Trophoblast cell (in vitro differentiated cells and primary cell): ENCODE measurements at regions not wholly inside any gene's neighbourhood (a gene's known extent, or its start where the extent isn't known, plus 50 kb on each side); places are given as distances from the start of the nearest gene placed in this dataset.

Experiments
- DNase-seq, 2 donors: peaks; one replicate each; pipeline ENCODE4 v3.0.0-alpha.2; 2016
- H2AFZ ChIP-seq: 2 replicates; pipeline ENCODE4 v1.6.1; 2013; ENCODE audit warnings: low read length, moderate library complexity, mild to moderate bottlenecking; ENCODE audit not compliant: insufficient read depth, poor library complexity
- H2AK5ac ChIP-seq: 2 replicates; pipeline ENCODE4 v1.6.1; 2013; ENCODE audit warnings: mild to moderate bottlenecking, low read length
- H2BK120ac ChIP-seq: 2 replicates; pipeline ENCODE4 v1.6.1; 2013; ENCODE audit warnings: low read length, mild to moderate bottlenecking, moderate library complexity; ENCODE audit not compliant: insufficient read depth, poor library complexity
- H2BK12ac ChIP-seq: 2 replicates; pipeline ENCODE4 v1.6.1; 2013; ENCODE audit warnings: mild to moderate bottlenecking, low read length, moderate library complexity
- H2BK5ac ChIP-seq: 2 replicates; pipeline ENCODE4 v1.6.1; 2013; ENCODE audit warnings: low read length, low read depth, moderate library complexity, mild to moderate bottlenecking; ENCODE audit not compliant: poor library complexity
- H3K14ac ChIP-seq: 2 replicates; pipeline ENCODE4 v1.6.1; 2013; ENCODE audit warnings: mild to moderate bottlenecking, low read length
- H3K18ac ChIP-seq: 2 replicates; pipeline ENCODE4 v1.6.1; 2013; ENCODE audit warnings: mild to moderate bottlenecking, low read length
- H3K23ac ChIP-seq: 2 replicates; pipeline ENCODE4 v1.6.1; 2013; ENCODE audit warnings: low read length
- H3K27ac ChIP-seq: 2 replicates; pipeline ENCODE4 v1.5.1; 2013; ENCODE audit warnings: low read depth, mild to moderate bottlenecking, inconsistent platforms, low read length, moderate library complexity
- H3K27me3 ChIP-seq: 2 replicates; pipeline ENCODE4 v1.6.1; 2013; ENCODE audit warnings: inconsistent platforms, mild to moderate bottlenecking, low read length, moderate library complexity; ENCODE audit not compliant: insufficient read depth
- H3K36me3 ChIP-seq, 2 experiments: 1 replicate in 1 of 2; 2 replicates in 1 of 2; pipeline ENCODE4 v1.6.1; 2013; ENCODE audit warnings: low read length in 2 of 2, mild to moderate bottlenecking in 2 of 2, moderate library complexity in 1 of 2; ENCODE audit not compliant: insufficient read depth in 2 of 2, control insufficient read depth in 1 of 2
- H3K4ac ChIP-seq: 2 replicates; pipeline ENCODE4 v1.6.1; 2013; ENCODE audit warnings: low read depth, mild to moderate bottlenecking, low read length, moderate library complexity
- H3K4me1 ChIP-seq, 2 experiments: 1 replicate in 1 of 2; 2 replicates in 1 of 2; pipeline ENCODE4 v1.6.1; 2013; ENCODE audit warnings: low read length in 2 of 2, mild to moderate bottlenecking in 2 of 2, moderate library complexity in 1 of 2; ENCODE audit not compliant: insufficient read depth in 2 of 2, control insufficient read depth in 1 of 2
- H3K4me2 ChIP-seq: 2 replicates; pipeline ENCODE4 v1.6.1; 2013; ENCODE audit warnings: inconsistent platforms, mild to moderate bottlenecking, low read length, moderate library complexity
- H3K4me3 ChIP-seq: 2 replicates; pipeline ENCODE4 v1.5.1; 2013; ENCODE audit warnings: mild to moderate bottlenecking, low read depth, low read length, inconsistent platforms
- H3K79me1 ChIP-seq: one replicate; pipeline ENCODE4 v1.6.1; 2013; ENCODE audit warnings: low read length
- H3K79me2 ChIP-seq: 2 replicates; pipeline ENCODE4 v1.6.1; 2013; ENCODE audit warnings: low read length, mild to moderate bottlenecking; ENCODE audit not compliant: control insufficient read depth, insufficient read depth, poor library complexity
- H3K9ac ChIP-seq: 2 replicates; pipeline ENCODE4 v1.6.1; 2013; ENCODE audit warnings: mild to moderate bottlenecking, low read length
- H3K9me3 ChIP-seq: 2 replicates; pipeline ENCODE4 v1.6.1; 2013; ENCODE audit warnings: low read depth, mild to moderate bottlenecking, control low read depth, inconsistent platforms, low read length; ENCODE audit not compliant: insufficient read depth
- H4K12ac ChIP-seq: 2 replicates; pipeline ENCODE4 v1.6.1; 2013; ENCODE audit warnings: low read depth, mild to moderate bottlenecking, low read length, moderate library complexity
- H4K8ac ChIP-seq: 2 replicates; pipeline ENCODE4 v1.6.1; 2013; ENCODE audit warnings: low read depth, mild to moderate bottlenecking, low read length, moderate library complexity
- H4K91ac ChIP-seq: one replicate; pipeline ENCODE4 v1.6.1; 2013; ENCODE audit warnings: low read depth, mild to moderate bottlenecking, low read length, moderate library complexity
- WGBS: extraction: QIAGEN DNeasy Blood & Tissue Kit; methylation state at CpG from one replicate; pipeline ENCODE4 v1.1.7; 2013; ENCODE audit warnings: missing lambda C conversion rate; ENCODE audit not compliant: insufficient read length, insufficient coverage; ENCODE audit errors: extremely low coverage; 5-methylcytosine and 5-hydroxymethylcytosine counted together

DNA sequence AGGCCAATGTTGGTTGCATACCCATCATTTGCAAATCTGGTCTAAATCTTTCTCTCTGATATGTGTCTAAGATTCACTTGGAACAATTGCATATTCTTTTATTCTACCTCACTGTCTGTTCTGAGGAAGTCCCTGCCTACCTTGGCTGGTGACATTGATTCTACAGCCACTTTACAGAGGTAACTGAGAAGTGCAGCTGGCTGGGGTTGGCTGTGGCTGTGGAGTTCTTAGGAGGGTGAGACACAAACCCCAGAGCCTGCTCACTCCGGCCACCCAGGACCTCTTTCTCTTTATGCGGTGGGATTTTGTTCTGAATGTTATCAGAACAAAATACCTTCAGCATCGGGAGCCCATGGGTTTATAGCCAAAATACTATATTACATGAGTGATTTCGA is 54.5 kb upstream of the IRS2 start:
- no peak overlapping the region for H2BK5ac ChIP-seq
- no peaks in the 10 kb centered on the region for H3K79me2 ChIP-seq
- no peak overlapping the region for H3K9ac ChIP-seq
- no peak overlapping the region for H4K91ac ChIP-seq
- H4K8ac ChIP-seq = no peak overlapping the region
- H3K4me3 ChIP-seq = no peak overlapping the region
- H4K12ac ChIP-seq = no peak overlapping the region
- H3K14ac ChIP-seq = no peak overlapping the region
- no peak overlapping the region for H3K18ac ChIP-seq
- H2BK120ac ChIP-seq = no peak overlapping the region
- WGBS = no CpG with 5 or more reads among the region's 4 CpGs
- H3K36me3 ChIP-seq = no peaks in the 10 kb centered on the region
- no peak for DNase-seq
- no peak overlapping the region for H3K4ac ChIP-seq
- no peak overlapping the region for H2AK5ac ChIP-seq
- H3K27me3 ChIP-seq = no peaks in the 10 kb centered on the region
- H3K9me3 ChIP-seq = no peaks in the 10 kb centered on the region
- H2AFZ ChIP-seq = no peak overlapping the region
- H3K4me1 ChIP-seq = peaks cover 0 to 6% of the 10 kb centered on the region in 2 experiments
- H3K79me1 ChIP-seq = no peaks in the 10 kb centered on the region
- no peak overlapping the region for H3K23ac ChIP-seq
- H3K27ac ChIP-seq = no peak overlapping the region
- no peak overlapping the region for H2BK12ac ChIP-seq
- no peak overlapping the region for H3K4me2 ChIP-seq

DNA sequence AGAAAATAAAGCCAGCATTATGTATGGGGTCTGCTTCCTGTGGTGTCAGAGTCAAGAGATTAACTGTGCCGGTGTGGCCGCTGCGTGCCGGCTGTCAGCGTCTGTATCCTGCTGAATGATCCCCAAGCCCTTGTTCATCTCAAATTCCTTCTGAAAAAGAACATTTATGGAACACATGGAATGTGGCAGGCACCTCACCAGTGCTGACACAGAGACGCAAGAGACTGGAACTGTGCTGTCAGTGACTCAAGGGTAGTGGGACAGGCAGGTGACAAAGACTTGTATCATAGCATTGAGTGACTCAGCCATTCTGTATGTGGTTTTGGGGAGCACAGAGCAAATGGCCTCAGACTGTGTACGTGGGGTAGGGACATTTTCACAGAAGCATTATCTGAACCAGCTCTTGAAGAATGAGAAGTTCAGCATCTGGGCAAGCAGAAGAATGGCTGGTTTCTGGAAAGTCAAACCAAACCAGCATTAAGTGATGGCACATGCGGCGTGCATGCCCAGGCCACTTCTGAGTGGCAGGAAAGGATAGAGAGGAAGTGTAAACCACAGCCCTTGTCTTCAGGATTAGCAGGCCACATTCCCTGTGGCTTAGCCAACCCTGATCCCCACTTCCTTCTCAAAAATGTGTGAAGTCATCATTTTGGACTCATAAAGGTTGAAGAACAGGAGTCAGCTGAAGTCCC is 54.0 kb upstream of the IRS2 start:
- H2AK5ac ChIP-seq = no peak overlapping the region
- H3K27ac ChIP-seq = no peak overlapping the region
- H2BK12ac ChIP-seq = no peak overlapping the region
- no peaks in the 10 kb centered on the region for H3K79me1 ChIP-seq
- H2BK5ac ChIP-seq = no peak overlapping the region
- DNase-seq = peak; percentile 36 to 57
- no peak overlapping the region for H3K4me2 ChIP-seq
- peaks cover 0 to 6% of the 10 kb centered on the region in 2 experiments for H3K4me1 ChIP-seq
- H4K12ac ChIP-seq = no peak overlapping the region
- H3K4ac ChIP-seq = no peak overlapping the region
- no peaks in the 10 kb centered on the region for H3K36me3 ChIP-seq
- no CpG with 5 or more reads among the region's 9 CpGs for WGBS
- H3K14ac ChIP-seq = no peak overlapping the region
- H3K79me2 ChIP-seq = no peaks in the 10 kb centered on the region
- no peak overlapping the region for H3K23ac ChIP-seq
- no peak overlapping the region for H3K18ac ChIP-seq
- H2AFZ ChIP-seq = no peak overlapping the region
- no peaks in the 10 kb centered on the region for H3K9me3 ChIP-seq
- H3K4me3 ChIP-seq = no peak overlapping the region
- no peak overlapping the region for H2BK120ac ChIP-seq
- H3K9ac ChIP-seq = no peak overlapping the region
- H3K27me3 ChIP-seq = no peaks in the 10 kb centered on the region
- no peak overlapping the region for H4K8ac ChIP-seq
- H4K91ac ChIP-seq = no peak overlapping the region

DNA sequence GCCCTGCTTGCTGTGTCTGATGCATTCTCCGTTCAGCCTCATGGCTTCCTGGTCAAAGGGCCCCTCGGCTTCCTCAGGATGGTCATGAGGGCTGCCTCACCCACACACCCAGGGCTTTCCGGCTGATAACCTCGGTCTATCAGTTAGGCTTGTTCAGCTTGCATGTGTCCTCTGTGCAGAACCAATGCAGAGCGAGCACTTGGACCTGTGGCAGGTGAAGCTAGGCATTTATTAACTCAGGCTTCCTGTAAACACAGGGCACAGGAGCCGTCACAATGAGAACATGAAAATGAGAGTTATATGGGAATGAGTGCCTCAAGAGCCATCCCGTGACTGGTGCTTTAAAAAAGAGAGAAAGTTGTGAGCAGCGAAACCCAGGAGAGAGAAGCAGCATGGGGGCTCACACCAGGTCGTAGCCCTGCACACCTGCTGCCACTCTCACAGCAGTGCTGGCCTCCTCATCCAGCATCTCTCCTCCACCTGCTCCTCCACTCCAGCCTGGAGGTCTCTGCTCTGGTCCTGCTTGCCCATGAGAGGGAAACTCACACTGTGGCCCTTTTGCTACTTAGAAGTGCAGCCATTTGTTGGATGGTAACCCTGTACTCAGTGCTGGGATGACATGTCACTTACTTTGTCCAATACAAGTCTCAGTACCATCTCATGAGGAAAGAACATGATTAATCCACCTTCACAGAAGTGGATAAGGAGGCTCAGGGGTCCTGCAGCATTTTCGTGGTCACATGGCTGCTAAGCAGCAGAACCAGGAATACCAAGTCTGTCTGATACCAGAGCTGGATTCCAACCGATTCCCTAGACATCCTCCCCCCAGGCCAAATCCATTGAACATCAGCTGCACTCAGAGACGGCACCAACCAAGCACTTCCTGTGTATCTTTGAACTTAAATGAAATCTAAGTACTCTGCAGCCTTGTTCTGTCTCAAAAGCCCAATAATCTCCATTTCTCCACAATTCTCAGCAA is 50.5 kb upstream of the IRS2 start:
- no peak overlapping the region for H3K18ac ChIP-seq
- no peak overlapping the region for H2AFZ ChIP-seq
- H3K4ac ChIP-seq = no peak overlapping the region
- H3K23ac ChIP-seq = no peak overlapping the region
- no CpG with 5 or more reads among the region's 12 CpGs for WGBS
- H3K9me3 ChIP-seq = no peaks in the 10 kb centered on the region
- no peaks in the 10 kb centered on the region for H3K27me3 ChIP-seq
- no peak overlapping the region for H2BK120ac ChIP-seq
- no peak overlapping the region for H4K8ac ChIP-seq
- H3K14ac ChIP-seq = no peak overlapping the region
- H3K36me3 ChIP-seq = no peaks in the 10 kb centered on the region
- H4K91ac ChIP-seq = no peak overlapping the region
- peaks cover 0 to 6% of the 10 kb centered on the region in 2 experiments for H3K4me1 ChIP-seq
- no peak overlapping the region for H2AK5ac ChIP-seq
- H3K27ac ChIP-seq = no peak overlapping the region
- no peaks in the 10 kb centered on the region for H3K79me1 ChIP-seq
- DNase-seq = no peak
- no peak overlapping the region for H3K4me3 ChIP-seq
- H3K9ac ChIP-seq = no peak overlapping the region
- no peak overlapping the region for H3K4me2 ChIP-seq
- H4K12ac ChIP-seq = no peak overlapping the region
- H2BK12ac ChIP-seq = no peak overlapping the region
- no peak overlapping the region for H2BK5ac ChIP-seq
- no peaks in the 10 kb centered on the region for H3K79me2 ChIP-seq
